DND-41 (cell line): ENCODE measurements at regions not wholly inside any gene's neighbourhood (a gene's known extent, or its start where the extent isn't known, plus 50 kb on each side); places are given as distances from the start of the nearest gene placed in this dataset.

Experiments used
- ATAC-seq: fragments of 200-7000 bp; cut with Tn5 transposase; 3 replicates; pipeline ENCODE4 v1.9.1; 2021; ENCODE audit warnings: low read depth; ENCODE audit not compliant: insufficient read depth
- DNase-seq: peaks from one replicate; pipeline ENCODE4 v3.0.0-alpha.2; 2020
- H2AFZ ChIP-seq: 2 replicates; pipeline ENCODE4 v1.6.0; 2012; ENCODE audit warnings: low read depth, low read length
- H3K27ac ChIP-seq: 2 replicates; pipeline ENCODE4 v1.5.1; 2012; ENCODE audit warnings: low read length, inconsistent platforms
- H3K27me3 ChIP-seq: fragments of 200-600 bp; sonication (generic); 2 replicates; pipeline ENCODE4 v1.6.0; 2012; ENCODE audit warnings: low read length, mild to moderate bottlenecking, inconsistent platforms; ENCODE audit not compliant: insufficient read depth, poor library complexity
- H3K36me3 ChIP-seq: 2 replicates; pipeline ENCODE4 v1.5.1; 2012; ENCODE audit warnings: low read length, inconsistent platforms; ENCODE audit not compliant: insufficient read depth
- H3K4me1 ChIP-seq: 2 replicates; pipeline ENCODE4 v1.5.1; 2012; ENCODE audit warnings: mild to moderate bottlenecking, low read length; ENCODE audit not compliant: insufficient read depth
- H3K4me2 ChIP-seq: 2 replicates; pipeline ENCODE4 v1.6.0; 2012; ENCODE audit warnings: mild to moderate bottlenecking, moderate library complexity, low read length, inconsistent platforms; ENCODE audit not compliant: insufficient read depth
- H3K4me3 ChIP-seq, 2 experiments: fragments of 200-600 bp in 1 of 2; shearing (Covaris generic) in 1 of 2; 2 replicates each; pipeline ENCODE4 v1.5.1; 2012 to 2016; ENCODE audit warnings: inconsistent platforms in 2 of 2, low read length in 2 of 2, mild to moderate bottlenecking in 2 of 2, low read depth in 1 of 2, moderate library complexity in 1 of 2
- H3K79me2 ChIP-seq: 2 replicates; pipeline ENCODE4 v1.6.0; 2012; ENCODE audit warnings: low read length, inconsistent platforms; ENCODE audit not compliant: insufficient read depth
- H3K9ac ChIP-seq: 2 replicates; pipeline ENCODE4 v1.6.0; 2012; ENCODE audit warnings: low read depth, mild to moderate bottlenecking, inconsistent platforms, low read length, moderate library complexity
- H3K9me3 ChIP-seq: 2 replicates; pipeline ENCODE4 v1.5.1; 2012; ENCODE audit warnings: low read length, moderate library complexity, mild to moderate bottlenecking, inconsistent platforms; ENCODE audit not compliant: insufficient read depth, severe bottlenecking
- H4K20me1 ChIP-seq: 2 replicates; pipeline ENCODE4 v1.6.0; 2012; ENCODE audit warnings: low read length; ENCODE audit not compliant: insufficient read depth
- EZH2 ChIP-seq: IDR thresholded peaks from 3 replicates; pipeline ENCODE4 v1.6.1; 2012; ENCODE audit warnings: borderline replicate concordance, low read depth, mild to moderate bottlenecking, moderate library complexity, low read length, inconsistent platforms; ENCODE audit not compliant: severe bottlenecking
- TF ChIP-seq, protein P1 (sequence below): IDR thresholded peaks from 2 replicates; pipeline ENCODE4 v1.5.1; 2012; ENCODE audit warnings: borderline replicate concordance, low read length, moderate library complexity, mild to moderate bottlenecking; ENCODE audit not compliant: poor library complexity, severe bottlenecking; ENCODE audit errors: extremely low read depth

DNA sequence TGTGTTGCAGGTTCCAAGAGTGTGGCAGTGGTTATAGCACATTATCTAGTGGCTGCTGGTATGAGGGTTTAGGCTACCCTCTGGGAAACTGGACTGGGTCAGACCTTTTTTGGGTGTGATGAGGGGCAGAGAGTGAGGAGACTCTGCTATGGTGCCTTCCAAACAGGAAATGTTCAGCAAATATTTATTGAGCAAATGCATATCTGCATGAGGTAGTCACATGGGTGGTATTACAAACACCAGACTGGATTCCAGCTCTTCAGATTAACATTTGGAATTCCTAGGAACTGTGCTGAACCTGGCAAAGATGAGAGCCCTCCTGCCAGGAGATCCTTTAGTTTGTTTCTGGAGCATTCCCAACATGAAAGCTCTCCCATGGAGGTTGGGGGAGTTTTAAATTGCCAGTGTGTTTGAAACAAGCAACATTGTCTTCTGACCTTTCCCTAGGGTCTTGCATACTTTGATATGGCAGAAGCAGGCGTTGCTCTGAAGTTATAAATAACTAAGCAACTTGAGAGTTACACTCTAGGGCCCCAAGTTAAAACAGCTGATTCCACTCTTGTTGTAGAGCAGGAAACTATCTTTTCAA is 341.2 kb upstream of the C2CD4B start:
- H2AFZ ChIP-seq, result no peak overlapping the region
- H3K36me3 ChIP-seq, result no peaks in the 10 kb centered on the region
- no peak overlapping the region for H3K27ac ChIP-seq
- no peaks in the 10 kb centered on the region for H3K9me3 ChIP-seq
- no peak overlapping the region for H3K4me3 ChIP-seq
- no peak overlapping the region for H3K4me2 ChIP-seq
- no peaks in the 10 kb centered on the region for H4K20me1 ChIP-seq
- no peaks in the 10 kb centered on the region for H3K79me2 ChIP-seq
- H3K4me1 ChIP-seq, result no peaks in the 10 kb centered on the region
- DNase-seq, result no peak
- TF ChIP-seq EZH2, result no peak
- TF ChIP-seq, protein P1, sequence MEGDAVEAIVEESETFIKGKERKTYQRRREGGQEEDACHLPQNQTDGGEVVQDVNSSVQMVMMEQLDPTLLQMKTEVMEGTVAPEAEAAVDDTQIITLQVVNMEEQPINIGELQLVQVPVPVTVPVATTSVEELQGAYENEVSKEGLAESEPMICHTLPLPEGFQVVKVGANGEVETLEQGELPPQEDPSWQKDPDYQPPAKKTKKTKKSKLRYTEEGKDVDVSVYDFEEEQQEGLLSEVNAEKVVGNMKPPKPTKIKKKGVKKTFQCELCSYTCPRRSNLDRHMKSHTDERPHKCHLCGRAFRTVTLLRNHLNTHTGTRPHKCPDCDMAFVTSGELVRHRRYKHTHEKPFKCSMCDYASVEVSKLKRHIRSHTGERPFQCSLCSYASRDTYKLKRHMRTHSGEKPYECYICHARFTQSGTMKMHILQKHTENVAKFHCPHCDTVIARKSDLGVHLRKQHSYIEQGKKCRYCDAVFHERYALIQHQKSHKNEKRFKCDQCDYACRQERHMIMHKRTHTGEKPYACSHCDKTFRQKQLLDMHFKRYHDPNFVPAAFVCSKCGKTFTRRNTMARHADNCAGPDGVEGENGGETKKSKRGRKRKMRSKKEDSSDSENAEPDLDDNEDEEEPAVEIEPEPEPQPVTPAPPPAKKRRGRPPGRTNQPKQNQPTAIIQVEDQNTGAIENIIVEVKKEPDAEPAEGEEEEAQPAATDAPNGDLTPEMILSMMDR, result no peak
- ATAC-seq, result no peak
- no peak overlapping the region for H3K9ac ChIP-seq
- H3K27me3 ChIP-seq, result no peaks in the 10 kb centered on the region

DNA sequence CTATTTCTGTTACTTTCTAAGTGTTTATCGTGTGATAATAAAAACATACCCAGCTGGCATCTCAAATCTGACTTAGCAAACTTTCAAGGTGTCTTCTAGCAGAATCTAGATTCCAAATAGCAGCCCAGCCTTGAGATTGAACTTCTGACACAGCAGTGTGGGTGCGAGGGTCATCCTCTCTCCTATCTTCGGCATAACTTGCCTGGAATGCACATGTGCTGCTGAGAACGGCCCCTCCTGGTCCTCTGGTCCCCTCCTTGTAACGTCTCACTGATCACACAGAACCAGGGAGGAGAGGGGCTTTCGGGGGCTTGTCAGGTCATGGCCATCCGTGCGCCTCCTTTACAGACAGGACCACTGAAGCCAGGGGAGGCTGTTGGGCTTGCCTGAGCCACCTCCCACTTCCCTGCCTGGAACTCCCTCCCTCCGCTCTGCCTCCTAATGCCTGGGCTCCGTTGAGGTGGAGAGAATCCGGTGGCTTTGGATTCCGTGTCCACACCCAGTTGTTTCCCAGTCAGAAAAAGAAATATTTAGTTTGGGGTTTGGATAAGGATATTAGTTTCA is 344.4 kb upstream of the C2CD4B start:
- Histone ChIP-seq H3K27ac (no peak overlapping the region), H3K9me3 (no peaks in the 10 kb centered on the region), H3K4me2 (no peak overlapping the region), H3K9ac (no peak overlapping the region), H3K27me3 (peaks cover 2% of the 10 kb centered on the region), H3K79me2 (no peaks in the 10 kb centered on the region), H3K4me1 (no peaks in the 10 kb centered on the region), H3K36me3 (no peaks in the 10 kb centered on the region), H4K20me1 (no peaks in the 10 kb centered on the region; the same call in 1 of the 2 replicates), H3K4me3 (no peak overlapping the region), H2AFZ (no peak overlapping the region)
- ATAC-seq, result no peak
- DNase-seq, result no peak
- no peak for TF ChIP-seq EZH2
- TF ChIP-seq, protein P1, result no peak

DNA sequence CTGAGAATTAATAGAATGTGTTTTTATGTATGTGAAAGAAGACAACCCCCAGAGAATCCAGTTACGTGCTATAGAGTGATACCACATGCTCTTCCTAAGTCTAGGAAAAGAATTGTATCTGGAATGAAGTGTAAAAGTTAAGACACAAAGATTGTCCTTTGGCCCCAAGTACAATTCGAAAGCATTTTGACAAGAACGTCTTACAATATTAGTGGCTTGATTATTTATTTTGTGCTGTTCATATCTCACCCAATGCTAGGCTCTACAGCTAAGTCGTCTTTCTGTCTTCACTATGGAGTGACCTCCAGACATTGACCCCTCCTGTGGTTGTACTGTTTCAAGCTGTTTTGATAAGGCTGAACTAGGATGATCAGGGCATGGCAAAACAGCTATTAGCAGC is 345.7 kb upstream of the C2CD4B start:
- no peaks in the 10 kb centered on the region for H3K9me3 ChIP-seq
- H3K4me1 ChIP-seq, result no peaks in the 10 kb centered on the region
- no peaks in the 10 kb centered on the region for H3K36me3 ChIP-seq
- TF ChIP-seq, protein P1, result no peak
- no peak for TF ChIP-seq EZH2
- H3K9ac ChIP-seq, result no peak overlapping the region
- DNase-seq (no peak), ATAC-seq (no peak)
- no peaks in the 10 kb centered on the region; the same call in 1 of the 2 replicates for H4K20me1 ChIP-seq
- no peak overlapping the region for H3K4me3 ChIP-seq
- no peak overlapping the region for H3K27ac ChIP-seq
- no peak overlapping the region for H2AFZ ChIP-seq
- H3K4me2 ChIP-seq, result no peak overlapping the region
- H3K27me3 ChIP-seq, result peaks cover 2% of the 10 kb centered on the region
- no peaks in the 10 kb centered on the region for H3K79me2 ChIP-seq
